ENCODE measurements at regions not wholly inside any gene's neighbourhood (a gene's known extent, or its start where the extent isn't known, plus 50 kb on each side); places are given as distances from the start of the nearest gene placed in this dataset.

GRCh38 chr18:73136134-73136533, 268.3 kb upstream of the NETO1 start:
- Histone ChIP-seq H3K27ac (no peak overlapping the region), H3K36me3 (replicated peaks; ENCODE audit: insufficient read depth, low read depth) (no peaks in the 10 kb centered on the region), H2AFZ (no peak overlapping the region), H3K79me2 (no peaks in the 10 kb centered on the region), H3K9me3 (ENCODE audit: low read depth) (no peaks in the 10 kb centered on the region), H3K4me2 (no peak overlapping the region), H3K4me1 (ENCODE audit: insufficient read depth) (no peaks in the 10 kb centered on the region), H3K4me3 (no peak overlapping the region), H3K9me2 (replicated peaks; ENCODE audit: insufficient read depth) (no peaks in the 10 kb centered on the region), H3K27me3 (no peaks in the 10 kb centered on the region), H4K20me1 (ENCODE audit: insufficient read depth, poor library complexity, severe bottlenecking) (no peaks in the 10 kb centered on the region)
- DNase-seq (ENCODE audit: low spot score) = peak; percentile 8
- 60% methylated on average over 2 of the region's 2 CpGs for WGBS (ENCODE audit: low lambda C conversion rate, missing lambda C conversion rate)
- TF ChIP-seq EZH2 (IDR thresholded peaks at IDR 0.05; ENCODE audit: borderline replicate concordance) = no peak
- TF ChIP-seq CTCF (IDR thresholded peaks at IDR 0.05; ENCODE audit: poor library complexity) = peak; percentile 50

GRCh38 chr18:73124175-73124574, 256.4 kb upstream of the NETO1 start:
- H3K27ac ChIP-seq = no peak overlapping the region
- H2AFZ ChIP-seq = no peak overlapping the region
- no peaks in the 10 kb centered on the region for H4K20me1 ChIP-seq (ENCODE audit: insufficient read depth, poor library complexity, severe bottlenecking)
- no peaks in the 10 kb centered on the region for H3K4me1 ChIP-seq (ENCODE audit: insufficient read depth)
- no peaks in the 10 kb centered on the region for H3K36me3 ChIP-seq (replicated peaks; ENCODE audit: insufficient read depth, low read depth)
- no peaks in the 10 kb centered on the region for H3K27me3 ChIP-seq
- no peaks in the 10 kb centered on the region for H3K79me2 ChIP-seq
- H3K4me2 ChIP-seq = no peak overlapping the region
- H3K4me3 ChIP-seq = no peak overlapping the region
- no peaks in the 10 kb centered on the region for H3K9me2 ChIP-seq (replicated peaks; ENCODE audit: insufficient read depth)
- DNase-seq (ENCODE audit: low spot score) = peak; percentile 6
- TF ChIP-seq CTCF (IDR thresholded peaks at IDR 0.05; ENCODE audit: poor library complexity) (no peak), EZH2 (IDR thresholded peaks at IDR 0.05; ENCODE audit: borderline replicate concordance) (no peak), EZH2phosphoT487 (IDR thresholded peaks at IDR 0.05; ENCODE audit: low read depth, severe bottlenecking, unreplicated experiment) (no peak)
- 52% methylated on average over 2 of the region's 2 CpGs for WGBS (ENCODE audit: low lambda C conversion rate, missing lambda C conversion rate)
- no peaks in the 10 kb centered on the region for H3K9me3 ChIP-seq (ENCODE audit: low read depth)

- Histone ChIP-seq H3K9me2 (replicated peaks; ENCODE audit: insufficient read depth) (no peaks in the 10 kb centered on the region), H3K27ac (no peak overlapping the region), H3K4me1 (ENCODE audit: insufficient read depth) (no peaks in the 10 kb centered on the region), H3K79me2 (no peaks in the 10 kb centered on the region), H3K9me3 (ENCODE audit: low read depth) (no peaks in the 10 kb centered on the region), H3K36me3 (replicated peaks; ENCODE audit: insufficient read depth, low read depth) (no peaks in the 10 kb centered on the region), H4K20me1 (ENCODE audit: insufficient read depth, poor library complexity, severe bottlenecking) (no peaks in the 10 kb centered on the region), H3K4me2 (no peak overlapping the region), H3K4me3 (no peak overlapping the region), H3K27me3 (no peaks in the 10 kb centered on the region), H2AFZ (no peak overlapping the region)
- TF ChIP-seq EZH2phosphoT487 (IDR thresholded peaks at IDR 0.05; ENCODE audit: low read depth, severe bottlenecking, unreplicated experiment) = no peak
- no peak for TF ChIP-seq CTCF (IDR thresholded peaks at IDR 0.05; ENCODE audit: poor library complexity)
- TF ChIP-seq EZH2 (IDR thresholded peaks at IDR 0.05; ENCODE audit: borderline replicate concordance) = no peak
- 91% methylated on average over 1 of the region's 1 CpG for WGBS (ENCODE audit: low lambda C conversion rate, missing lambda C conversion rate)
- DNase-seq (ENCODE audit: low spot score) = no peak
These were observed 253.4 kb upstream of the NETO1 start for GRCh38 chr18:73121207-73121606.

- Histone ChIP-seq H3K36me3 (replicated peaks; ENCODE audit: insufficient read depth, low read depth) (no peaks in the 10 kb centered on the region), H3K4me2 (no peak overlapping the region), H4K20me1 (ENCODE audit: insufficient read depth, poor library complexity, severe bottlenecking) (no peaks in the 10 kb centered on the region), H3K9me2 (replicated peaks; ENCODE audit: insufficient read depth) (no peaks in the 10 kb centered on the region), H3K4me3 (no peak overlapping the region), H3K27me3 (no peaks in the 10 kb centered on the region), H2AFZ (no peak overlapping the region), H3K79me2 (no peaks in the 10 kb centered on the region), H3K27ac (no peak overlapping the region), H3K9me3 (ENCODE audit: low read depth) (no peaks in the 10 kb centered on the region), H3K4me1 (ENCODE audit: insufficient read depth) (no peaks in the 10 kb centered on the region)
- WGBS (ENCODE audit: low lambda C conversion rate, missing lambda C conversion rate) = 92% methylated on average over 8 of the region's 8 CpGs
- no peak for DNase-seq (ENCODE audit: low spot score)
- no peak for TF ChIP-seq EZH2 (IDR thresholded peaks at IDR 0.05; ENCODE audit: borderline replicate concordance)
- no peak for TF ChIP-seq CTCF (IDR thresholded peaks at IDR 0.05; ENCODE audit: poor library complexity)
- TF ChIP-seq EZH2phosphoT487 (IDR thresholded peaks at IDR 0.05; ENCODE audit: low read depth, severe bottlenecking, unreplicated experiment) = no peak
These were observed 252.8 kb upstream of the NETO1 start for GRCh38 chr18:73120626-73121025.

Data from hepatocyte (in vitro differentiated cells).